Vagina (tissue), 2 donors: ENCODE measurements at regions not wholly inside any gene's neighbourhood (a gene's known extent, or its start where the extent isn't known, plus 50 kb on each side); places are given as distances from the start of the nearest gene placed in this dataset.

Experiments used
- POLR2A ChIP-seq, 2 donors: fragments of 450-650 bp; IDR thresholded peaks; one replicate each; pipeline ENCODE4 v1.6.1; 2017; ENCODE audit warnings: antibody characterized with exemption in 2 of 2, mild to moderate bottlenecking in 2 of 2, moderate library complexity in 2 of 2
- POLR2AphosphoS5 ChIP-seq, 2 donors: sonication (generic); formaldehyde crosslinking; IDR thresholded peaks; one replicate each; pipeline ENCODE4 v1.9.0; 2017; ENCODE audit warnings: antibody characterized with exemption in 2 of 2, mild to moderate bottlenecking in 2 of 2, low read depth in 1 of 2; ENCODE audit not compliant: insufficient read depth in 1 of 2
- TF ChIP-seq, protein P1 (sequence below), 3 experiments: fragments of 450-650 bp in 2 of 3; fragments of 200-600 bp in 1 of 3; sonication (generic) in 1 of 3; IDR thresholded peaks; one replicate each; pipeline ENCODE4 v1.5.1; 2017 to 2019; ENCODE audit warnings: antibody characterized with exemption in 3 of 3, mild to moderate bottlenecking in 2 of 3, moderate library complexity in 2 of 3

DNA sequence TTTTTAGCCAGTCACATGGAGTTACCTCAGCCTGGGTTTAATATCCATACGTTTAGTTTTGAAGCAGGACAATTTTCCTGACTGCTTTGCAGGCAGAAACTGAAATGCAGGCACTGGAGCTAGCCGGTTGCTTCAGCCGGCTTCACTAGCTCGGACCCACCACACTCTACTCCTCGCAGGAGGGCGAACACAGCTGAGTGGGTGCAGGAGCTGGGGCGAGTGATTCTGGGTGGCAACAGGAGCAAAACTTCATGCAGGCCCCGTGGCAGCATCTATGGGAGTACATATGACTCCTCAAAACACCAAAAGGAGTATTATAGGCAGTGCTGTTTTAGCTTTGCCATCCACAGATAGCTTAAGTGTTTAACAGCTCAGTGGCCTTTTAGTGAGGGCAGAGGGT lies 1211.8 kb upstream of the NUDT12 start:
- no peak for TF ChIP-seq POLR2A (IDR thresholded peaks at IDR 0.05)
- TF ChIP-seq, protein P1, sequence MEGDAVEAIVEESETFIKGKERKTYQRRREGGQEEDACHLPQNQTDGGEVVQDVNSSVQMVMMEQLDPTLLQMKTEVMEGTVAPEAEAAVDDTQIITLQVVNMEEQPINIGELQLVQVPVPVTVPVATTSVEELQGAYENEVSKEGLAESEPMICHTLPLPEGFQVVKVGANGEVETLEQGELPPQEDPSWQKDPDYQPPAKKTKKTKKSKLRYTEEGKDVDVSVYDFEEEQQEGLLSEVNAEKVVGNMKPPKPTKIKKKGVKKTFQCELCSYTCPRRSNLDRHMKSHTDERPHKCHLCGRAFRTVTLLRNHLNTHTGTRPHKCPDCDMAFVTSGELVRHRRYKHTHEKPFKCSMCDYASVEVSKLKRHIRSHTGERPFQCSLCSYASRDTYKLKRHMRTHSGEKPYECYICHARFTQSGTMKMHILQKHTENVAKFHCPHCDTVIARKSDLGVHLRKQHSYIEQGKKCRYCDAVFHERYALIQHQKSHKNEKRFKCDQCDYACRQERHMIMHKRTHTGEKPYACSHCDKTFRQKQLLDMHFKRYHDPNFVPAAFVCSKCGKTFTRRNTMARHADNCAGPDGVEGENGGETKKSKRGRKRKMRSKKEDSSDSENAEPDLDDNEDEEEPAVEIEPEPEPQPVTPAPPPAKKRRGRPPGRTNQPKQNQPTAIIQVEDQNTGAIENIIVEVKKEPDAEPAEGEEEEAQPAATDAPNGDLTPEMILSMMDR (IDR thresholded peaks at IDR 0.05), result no peak
- no peak for TF ChIP-seq POLR2AphosphoS5 (IDR thresholded peaks at IDR 0.05; ENCODE audit: insufficient read depth in 1 of 2, low read depth in 1 of 2)
